RPMI7951 (cell line): ENCODE measurements at regions not wholly inside any gene's neighbourhood (a gene's known extent, or its start where the extent isn't known, plus 50 kb on each side); places are given as distances from the start of the nearest gene placed in this dataset.
"Not testable (repeated sequence)": the region's sequence is repeated elsewhere in the genome, so short reads cannot be mapped to it uniquely, and the experiment has no call there.

Experiments used
- DNase-seq: peaks from one replicate; pipeline ENCODE4 v3.0.0-alpha.2; 2012; ENCODE audit warnings: low read depth

DNA sequence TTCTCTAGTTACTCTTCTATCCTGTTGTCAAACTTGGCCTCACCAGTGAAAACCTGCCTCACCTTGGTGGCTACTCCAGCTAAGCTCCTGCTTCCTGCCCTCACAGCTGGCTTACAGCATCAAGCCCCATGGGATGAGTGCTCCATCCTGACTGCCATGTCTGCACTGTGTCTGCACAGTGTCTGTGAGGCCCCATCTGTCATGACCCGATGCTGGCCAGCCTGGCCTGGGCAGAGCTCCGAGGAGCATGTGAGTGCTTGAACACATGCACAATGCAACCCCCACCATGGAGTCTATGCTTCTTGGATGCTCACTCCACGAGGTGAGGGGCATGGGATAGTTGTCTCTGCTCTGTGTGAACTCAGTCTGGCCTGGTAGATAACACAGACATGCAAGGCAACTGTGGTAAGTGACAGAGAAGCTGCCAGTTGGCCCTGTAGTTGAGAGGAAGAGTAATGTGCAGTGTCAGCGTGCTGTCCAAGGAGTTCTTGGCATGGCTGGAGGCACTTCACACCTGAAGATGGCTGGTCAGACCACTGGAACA lies 207.1 kb upstream of the ZNF32 start:
- DNase-seq = no peak

GRCh38 chr10:43854007-43854406 lies 205.3 kb upstream of the ZNF32 start:
- peak; percentile 99 for DNase-seq

GRCh38 chr10:43853369-43853768 lies 204.7 kb upstream of the ZNF32 start:
- DNase-seq = no peak

DNA sequence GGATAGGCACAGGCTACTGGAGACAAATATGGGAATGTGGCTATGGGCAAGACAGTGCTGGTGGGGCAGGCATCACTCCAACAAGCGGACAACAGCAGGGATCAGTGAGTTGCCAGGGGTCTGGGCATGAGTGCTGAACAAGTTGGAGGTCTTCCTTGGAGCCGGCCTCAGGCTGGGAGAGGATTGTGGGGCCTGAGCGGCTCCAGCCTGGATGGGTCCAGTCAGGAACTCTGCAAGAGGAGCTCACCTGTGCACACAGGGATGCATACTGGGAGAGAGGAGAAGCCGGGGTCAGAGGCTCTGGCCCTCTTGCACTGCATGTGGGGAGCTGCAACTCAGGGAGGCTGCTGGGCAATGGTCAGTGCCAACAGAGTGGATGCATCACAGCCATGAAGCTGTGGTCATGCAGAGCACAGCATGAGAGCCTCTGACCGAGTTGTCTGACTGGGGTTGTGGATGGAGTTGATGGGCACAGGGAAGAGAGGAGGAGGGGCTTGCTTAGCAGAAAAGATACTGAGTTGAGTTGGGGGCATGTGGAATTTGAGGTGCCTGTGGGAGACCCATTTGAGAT lies 204.0 kb upstream of the ZNF32 start:
- DNase-seq = no peak

GRCh38 chr10:43852149-43852548 lies 203.5 kb upstream of the ZNF32 start:
- DNase-seq = no peak

- DNase-seq = no peak
Measured at GRCh38 chr10:43851030-43851429, 202.3 kb upstream of the ZNF32 start.

DNA sequence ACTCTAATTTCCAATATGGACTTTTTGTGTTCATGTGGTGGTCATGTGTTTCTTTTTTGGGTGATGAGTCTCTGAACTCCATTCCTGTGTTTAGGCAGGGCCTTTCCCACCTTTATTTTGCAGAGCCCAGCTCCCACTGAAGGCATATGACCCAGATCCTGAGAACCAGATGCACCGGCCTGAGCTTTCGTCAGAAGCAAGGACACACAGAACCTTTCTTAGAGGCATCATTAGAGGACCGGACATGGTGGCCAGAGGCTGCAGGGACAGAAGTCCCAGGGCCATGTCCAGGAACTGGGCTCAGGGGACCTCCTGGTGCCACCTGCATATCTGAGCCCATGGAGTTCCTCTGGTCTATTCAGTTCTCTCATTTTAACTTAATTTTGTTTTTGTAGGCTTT lies 200.9 kb upstream of the ZNF32 start:
- no peak for DNase-seq

DNA sequence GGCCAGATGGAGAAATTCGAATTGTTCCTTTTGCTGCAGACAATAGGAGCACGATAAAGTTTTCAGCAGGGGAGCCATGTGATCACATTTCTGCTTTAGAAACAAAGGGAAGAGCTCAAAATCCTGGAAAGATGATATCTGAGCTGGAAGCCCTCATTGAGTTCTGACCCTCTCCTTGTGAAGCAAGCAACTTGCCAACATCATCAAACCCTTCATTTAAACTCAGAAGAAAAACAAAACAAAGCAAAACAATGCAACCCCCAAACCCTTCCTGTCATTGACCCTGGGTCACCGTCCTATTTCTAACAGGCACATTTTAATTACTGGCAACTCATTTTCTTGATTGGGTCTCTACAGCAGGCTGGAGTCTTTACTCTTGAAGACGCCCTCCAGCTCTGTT lies 198.3 kb upstream of the ZNF32 start:
- DNase-seq = no peak

DNA sequence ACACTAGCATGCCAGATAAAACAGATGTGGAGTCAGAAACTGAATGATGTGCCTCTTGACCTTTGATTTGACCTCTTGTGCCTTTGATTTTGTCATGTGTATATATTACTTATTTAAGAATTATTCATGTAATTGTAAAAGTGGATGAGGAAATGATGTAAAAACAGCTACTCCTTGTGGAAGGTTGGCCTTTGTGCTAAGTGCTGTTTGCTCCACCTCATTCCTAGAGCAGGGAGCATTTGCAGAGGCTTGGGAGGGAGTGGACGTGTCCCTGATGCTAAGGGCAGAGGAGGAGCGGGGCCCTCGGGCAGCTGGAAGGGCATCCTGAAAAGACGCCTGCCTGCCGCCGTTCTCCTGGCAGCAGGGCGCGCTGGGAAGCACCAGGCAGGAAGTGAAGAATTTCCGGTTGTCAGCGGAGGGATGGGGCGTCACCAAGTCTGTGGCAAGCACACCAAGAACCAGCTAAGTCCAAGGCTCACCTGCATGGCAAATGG lies 197.6 kb upstream of the ZNF32 start:
- DNase-seq = peak; percentile 84

DNA sequence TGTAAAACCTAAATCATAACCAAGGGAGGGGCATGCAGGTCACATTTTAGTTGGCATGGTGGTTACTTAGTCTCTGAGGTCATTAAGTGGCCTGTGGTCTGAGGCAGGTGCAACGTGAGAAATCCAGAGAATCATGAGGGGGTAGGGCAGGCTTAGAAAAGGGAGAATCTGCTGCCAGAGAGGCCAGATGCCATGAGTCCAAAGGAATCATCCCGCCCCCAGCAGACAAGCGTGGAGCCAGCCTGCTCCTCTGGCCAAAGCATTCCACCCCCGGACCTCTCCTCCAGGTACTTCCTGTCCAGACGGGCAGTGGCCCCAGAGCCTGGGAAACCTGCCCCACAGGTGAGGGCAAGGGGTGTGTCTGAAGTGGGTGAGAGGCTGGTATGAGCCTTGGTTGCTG lies 196.4 kb upstream of the ZNF32 start:
- DNase-seq = no peak

- DNase-seq = no peak
Measured at GRCh38 chr10:43844221-43844620, 195.5 kb upstream of the ZNF32 start.

- DNase-seq = peak; percentile 78
Measured at GRCh38 chr10:43843321-43844101, 194.8 kb upstream of the ZNF32 start.

DNA sequence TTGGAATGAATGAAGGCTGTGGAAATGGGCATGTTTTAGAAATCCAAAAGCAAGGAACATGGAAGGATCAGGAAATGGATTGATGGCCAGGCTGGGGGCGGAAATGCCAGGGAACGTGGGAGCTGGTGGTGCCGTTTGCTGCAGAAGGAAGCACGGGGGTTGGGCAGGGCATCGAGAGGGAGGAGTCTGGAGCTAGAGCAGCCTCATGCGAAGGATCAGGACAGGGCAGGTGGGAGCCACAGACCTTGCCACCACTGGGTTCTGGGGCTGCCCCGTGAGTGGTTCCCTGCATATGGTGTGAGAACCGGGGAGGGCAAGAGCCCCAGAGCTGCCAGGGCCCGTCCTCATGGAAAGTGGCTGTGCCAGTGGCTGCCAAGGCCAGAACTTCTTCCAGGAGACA lies 193.8 kb upstream of the ZNF32 start:
- DNase-seq = no peak

DNA sequence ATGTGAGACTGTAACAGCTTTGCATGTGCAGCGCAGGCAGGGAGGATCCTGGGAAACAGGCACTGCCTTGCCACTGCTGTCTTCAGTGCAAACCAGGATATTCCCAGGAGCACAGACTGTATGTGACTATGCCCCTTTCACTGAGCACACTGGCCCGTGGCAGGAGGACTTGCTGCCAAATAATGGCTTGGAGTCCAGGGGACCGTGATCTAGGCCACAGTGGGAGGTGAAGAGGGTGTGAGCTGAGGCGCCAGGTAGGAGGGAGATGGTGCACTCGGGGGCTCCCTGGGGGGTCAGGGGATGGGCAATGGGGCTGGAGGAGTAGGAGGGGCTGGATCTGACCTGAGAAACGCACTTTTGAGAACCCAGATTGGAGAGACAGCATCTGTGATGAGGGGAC lies 193.4 kb upstream of the ZNF32 start:
- DNase-seq = no peak

GRCh38 chr10:43839973-43840372 lies 191.3 kb upstream of the ZNF32 start:
- no peak for DNase-seq

- not testable (repeated sequence) for DNase-seq
Measured at GRCh38 chr10:43834751-43835150, 186.1 kb upstream of the ZNF32 start.

DNA sequence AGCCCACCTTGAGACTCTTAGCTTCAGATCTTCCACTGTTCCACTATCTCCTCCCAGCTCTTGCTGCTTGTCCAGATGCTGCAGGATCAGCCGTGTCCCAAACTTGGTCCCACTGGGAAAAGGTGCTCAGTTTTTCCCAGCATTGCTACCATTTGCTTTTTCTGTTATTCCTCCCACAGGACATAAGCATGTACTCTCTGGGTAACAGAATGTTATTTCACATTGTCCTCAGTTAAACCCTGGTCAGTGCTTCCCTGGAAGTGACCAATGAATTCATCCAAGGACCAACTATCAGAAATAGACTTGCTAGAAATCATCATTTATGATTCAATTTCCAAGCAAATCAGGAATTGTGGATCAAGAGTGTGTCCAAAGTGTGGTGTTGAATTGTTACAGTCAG lies 179.2 kb upstream of the ZNF32 start:
- no peak for DNase-seq

- no peak for DNase-seq
Measured at GRCh38 chr10:43825984-43826383, 177.3 kb upstream of the ZNF32 start.

DNA sequence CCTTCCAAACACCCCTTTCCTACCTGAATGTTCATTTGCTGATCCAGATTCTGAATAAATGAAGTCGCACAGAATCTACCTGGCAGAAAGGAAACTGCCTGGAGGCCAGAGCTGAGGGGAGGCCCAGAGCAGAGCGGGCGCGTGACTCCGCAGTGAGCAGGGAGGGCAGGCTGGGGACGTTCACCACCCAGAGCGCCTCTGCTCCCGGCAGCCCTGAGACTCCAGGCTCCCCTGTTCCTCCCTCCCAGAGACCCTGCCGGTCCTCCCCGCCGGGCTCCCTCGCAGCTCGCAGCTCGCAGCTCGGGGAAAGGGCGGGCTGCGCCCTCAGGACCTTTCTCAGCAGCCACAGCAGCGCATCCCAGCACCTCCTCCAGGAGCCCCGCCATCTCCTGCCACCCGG lies 176.7 kb upstream of the ZNF32 start:
- no peak for DNase-seq

DNA sequence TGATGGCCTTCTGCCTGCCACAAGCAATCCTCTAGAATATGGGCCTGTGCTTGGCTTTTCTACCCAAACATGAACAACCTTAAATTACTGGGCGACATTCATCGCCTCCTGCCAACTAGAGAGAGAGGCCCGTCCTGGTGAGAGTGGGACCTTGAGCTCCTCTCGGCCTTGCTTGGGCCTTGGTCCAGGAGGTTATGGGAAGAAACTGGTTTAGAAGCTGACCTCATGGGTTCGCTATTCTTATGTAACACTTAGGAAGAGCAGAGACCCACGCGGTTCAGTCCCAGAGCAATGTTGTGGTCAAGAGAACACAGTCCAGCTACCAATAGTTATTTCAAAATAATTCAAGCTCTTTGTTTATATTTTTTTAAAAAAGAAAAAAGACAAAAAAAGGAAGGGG lies 176.3 kb upstream of the ZNF32 start:
- peak; percentile 72 for DNase-seq

GRCh38 chr10:43822631-43823580 lies 174.2 kb upstream of the ZNF32 start:
- DNase-seq = no peak

- DNase-seq = no peak
Measured at GRCh38 chr10:43821103-43821502, 172.4 kb upstream of the ZNF32 start.
